ENCODE measurements at regions not wholly inside any gene's neighbourhood (a gene's known extent, or its start where the extent isn't known, plus 50 kb on each side); places are given as distances from the start of the nearest gene placed in this dataset.

DNA sequence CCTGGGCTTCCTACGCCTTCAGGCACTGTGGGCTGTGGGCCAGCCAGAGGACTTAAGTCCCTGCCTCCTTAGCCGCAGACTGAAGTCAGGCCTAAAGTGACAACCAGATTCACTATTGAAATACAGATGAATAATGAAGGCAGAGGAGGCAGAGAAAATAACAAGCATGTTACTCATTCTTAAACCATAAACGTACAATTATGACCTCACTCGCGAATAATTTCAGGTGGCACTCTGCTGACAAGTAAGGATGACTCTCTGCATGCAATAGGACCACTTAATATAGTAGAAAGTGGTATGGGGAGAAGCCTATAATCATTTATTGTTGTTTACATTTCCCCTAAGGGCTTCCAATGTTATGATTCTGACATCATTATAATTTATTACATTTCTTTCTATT is 409.2 kb upstream of the FGF13 start:
- 73% methylated on average over 5 of the region's 5 CpGs for WGBS
- TF ChIP-seq, protein P1, sequence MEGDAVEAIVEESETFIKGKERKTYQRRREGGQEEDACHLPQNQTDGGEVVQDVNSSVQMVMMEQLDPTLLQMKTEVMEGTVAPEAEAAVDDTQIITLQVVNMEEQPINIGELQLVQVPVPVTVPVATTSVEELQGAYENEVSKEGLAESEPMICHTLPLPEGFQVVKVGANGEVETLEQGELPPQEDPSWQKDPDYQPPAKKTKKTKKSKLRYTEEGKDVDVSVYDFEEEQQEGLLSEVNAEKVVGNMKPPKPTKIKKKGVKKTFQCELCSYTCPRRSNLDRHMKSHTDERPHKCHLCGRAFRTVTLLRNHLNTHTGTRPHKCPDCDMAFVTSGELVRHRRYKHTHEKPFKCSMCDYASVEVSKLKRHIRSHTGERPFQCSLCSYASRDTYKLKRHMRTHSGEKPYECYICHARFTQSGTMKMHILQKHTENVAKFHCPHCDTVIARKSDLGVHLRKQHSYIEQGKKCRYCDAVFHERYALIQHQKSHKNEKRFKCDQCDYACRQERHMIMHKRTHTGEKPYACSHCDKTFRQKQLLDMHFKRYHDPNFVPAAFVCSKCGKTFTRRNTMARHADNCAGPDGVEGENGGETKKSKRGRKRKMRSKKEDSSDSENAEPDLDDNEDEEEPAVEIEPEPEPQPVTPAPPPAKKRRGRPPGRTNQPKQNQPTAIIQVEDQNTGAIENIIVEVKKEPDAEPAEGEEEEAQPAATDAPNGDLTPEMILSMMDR (IDR thresholded peaks at IDR 0.05) = no peak
- TF ChIP-seq EP300 (IDR thresholded peaks at IDR 0.05) (no peak), POLR2AphosphoS5 (IDR thresholded peaks at IDR 0.05) (no peak), POLR2A (IDR thresholded peaks at IDR 0.05) (no peak)
- no peaks in the 10 kb centered on the region for H3K9me3 ChIP-seq
- no peak overlapping the region for H3K4me3 ChIP-seq
- H3K27ac ChIP-seq = no peak overlapping the region
- H3K36me3 ChIP-seq = no peaks in the 10 kb centered on the region
- no peaks in the 10 kb centered on the region for H3K27me3 ChIP-seq
- DNase-seq (ENCODE audit: low spot score in 2 of 2) = no peak
- no peaks in the 10 kb centered on the region for H3K4me1 ChIP-seq

DNA sequence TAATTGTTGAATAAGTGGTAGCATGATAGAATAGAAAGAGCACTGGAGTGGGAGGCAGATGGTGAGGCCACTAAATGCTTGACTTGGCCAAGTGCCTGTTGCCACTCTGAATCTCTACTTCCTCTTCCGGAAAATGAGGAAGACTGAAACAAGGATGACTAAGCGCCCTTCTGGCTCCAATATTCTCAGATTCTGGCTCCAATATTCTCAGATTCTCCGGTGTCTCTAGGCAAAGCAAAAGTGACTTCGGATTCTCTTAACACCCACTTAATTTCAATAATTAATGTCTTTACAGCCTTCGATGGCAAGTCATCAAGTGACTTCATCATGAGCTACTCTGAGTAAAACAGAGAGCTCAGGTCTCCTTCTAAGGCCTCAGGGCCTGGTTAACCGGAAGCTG is 402.2 kb upstream of the FGF13 start:
- Histone ChIP-seq H3K27me3 (no peaks in the 10 kb centered on the region), H3K27ac (no peak overlapping the region), H3K36me3 (no peaks in the 10 kb centered on the region), H3K4me1 (no peaks in the 10 kb centered on the region), H3K4me3 (no peak overlapping the region), H3K9me3 (no peaks in the 10 kb centered on the region)
- WGBS = 62% methylated on average over 6 of the region's 6 CpGs
- DNase-seq (ENCODE audit: low spot score in 2 of 2) = no peak
- TF ChIP-seq EP300 (IDR thresholded peaks at IDR 0.05) (no peak), POLR2AphosphoS5 (IDR thresholded peaks at IDR 0.05) (no peak), POLR2A (IDR thresholded peaks at IDR 0.05) (no peak)
- TF ChIP-seq, protein P1 (IDR thresholded peaks at IDR 0.05) = no peak

DNA sequence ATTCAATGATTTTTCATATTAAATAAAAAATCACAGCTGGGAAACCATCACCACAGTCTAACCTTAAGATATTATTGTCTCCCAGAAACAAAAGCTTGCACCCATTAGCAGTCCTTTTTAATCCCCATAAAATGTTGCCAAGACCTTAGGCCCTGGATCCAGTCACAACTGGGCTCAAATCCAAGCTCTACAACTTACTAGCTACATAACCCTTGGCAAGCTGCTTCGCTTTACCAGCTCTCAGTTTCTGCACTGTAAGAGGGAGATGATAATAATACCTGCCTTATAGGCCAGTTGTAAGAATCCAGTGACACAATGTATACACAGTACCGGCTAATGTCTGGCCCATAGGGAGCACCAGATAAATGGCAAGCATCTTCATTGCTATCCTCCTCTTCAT is 400.9 kb upstream of the FGF13 start:
- DNase-seq (ENCODE audit: low spot score in 2 of 2) = no peak
- no peak overlapping the region for H3K27ac ChIP-seq
- 59% methylated on average over 2 of the region's 2 CpGs for WGBS
- no peak overlapping the region for H3K4me3 ChIP-seq
- no peaks in the 10 kb centered on the region for H3K9me3 ChIP-seq
- no peak for TF ChIP-seq POLR2A (IDR thresholded peaks at IDR 0.05)
- TF ChIP-seq, protein P1 (IDR thresholded peaks at IDR 0.05) = no peak
- no peaks in the 10 kb centered on the region for H3K4me1 ChIP-seq
- H3K27me3 ChIP-seq = no peaks in the 10 kb centered on the region
- H3K36me3 ChIP-seq = no peaks in the 10 kb centered on the region

DNA sequence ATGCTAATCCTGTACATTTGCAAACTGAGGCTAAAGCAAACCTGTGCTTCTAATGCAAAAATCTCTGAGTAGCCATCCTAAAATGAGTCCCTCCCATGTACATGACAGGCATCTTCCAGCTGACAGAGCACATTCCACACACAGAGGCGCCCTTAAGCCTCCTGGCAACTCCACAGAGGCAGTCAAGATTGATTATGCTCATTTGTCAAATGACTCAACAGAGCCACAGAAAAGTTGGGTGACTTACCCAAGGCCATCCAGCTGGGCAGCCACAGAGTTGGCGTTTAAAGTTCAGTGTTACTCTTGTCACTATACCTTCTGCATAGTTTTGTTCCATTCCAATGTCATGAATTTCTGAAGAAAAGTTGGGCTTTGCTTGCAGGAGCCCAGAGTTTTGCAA is 394.6 kb upstream of the FGF13 start:
- 51% methylated on average over 2 of the region's 2 CpGs for WGBS
- Histone ChIP-seq H3K4me3 (no peak overlapping the region), H3K27me3 (no peaks in the 10 kb centered on the region), H3K27ac (no peak overlapping the region), H3K36me3 (no peaks in the 10 kb centered on the region), H3K4me1 (no peaks in the 10 kb centered on the region), H3K9me3 (no peaks in the 10 kb centered on the region)
- TF ChIP-seq, protein P1 (IDR thresholded peaks at IDR 0.05) = no peak
- TF ChIP-seq POLR2A (IDR thresholded peaks at IDR 0.05) = no peak
- no peak for TF ChIP-seq POLR2AphosphoS5 (IDR thresholded peaks at IDR 0.05)
- TF ChIP-seq EP300 (IDR thresholded peaks at IDR 0.05) = no peak
- no peak for DNase-seq (ENCODE audit: low spot score in 2 of 2)

DNA sequence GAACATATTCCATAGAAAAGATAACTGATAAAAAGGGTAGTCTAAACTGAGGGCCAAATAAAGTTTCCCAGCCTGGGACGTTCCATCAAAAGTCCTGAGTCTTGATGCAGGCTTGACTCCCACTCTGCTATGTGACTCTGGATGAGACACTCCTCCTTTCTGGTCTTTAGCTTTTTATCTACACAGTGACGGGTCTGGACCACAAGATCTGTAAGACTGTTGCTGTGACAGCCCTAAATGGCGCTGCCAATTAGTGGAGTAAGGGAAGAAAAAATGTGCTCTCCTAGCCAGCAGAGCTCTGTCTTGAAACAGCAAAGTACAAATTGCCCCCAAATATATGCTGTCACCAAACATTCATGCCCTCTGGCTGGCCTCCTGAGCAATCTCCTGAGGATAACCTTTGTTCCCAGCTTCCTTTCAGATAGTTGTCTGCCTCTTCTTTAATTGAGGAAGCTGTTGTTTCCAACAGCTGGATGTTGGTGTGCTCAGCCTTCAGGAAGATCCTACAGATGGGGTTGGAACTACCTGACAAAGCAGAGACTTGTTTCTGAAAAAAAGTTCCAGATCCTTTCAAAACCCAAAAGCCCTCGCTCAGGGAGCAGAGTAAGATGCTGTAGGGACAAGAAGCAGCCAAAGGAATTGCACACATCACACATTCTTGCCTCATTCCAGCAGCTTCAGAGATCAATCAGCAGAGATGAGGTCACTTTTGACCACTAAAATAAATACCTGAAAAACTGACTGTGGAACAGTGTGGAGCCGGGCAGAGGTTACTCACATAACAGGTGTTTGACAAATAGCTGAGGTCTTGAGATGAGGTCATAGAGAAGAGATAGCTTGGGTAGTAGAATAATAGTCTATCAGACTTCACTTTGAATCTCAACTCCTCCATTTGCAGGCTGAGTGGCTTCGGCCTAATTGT is 383.4 kb upstream of the FGF13 start:
- H3K27ac ChIP-seq = no peak overlapping the region
- H3K27me3 ChIP-seq = no peaks in the 10 kb centered on the region
- TF ChIP-seq POLR2A (IDR thresholded peaks at IDR 0.05) (no peak), EP300 (IDR thresholded peaks at IDR 0.05) (no peak)
- TF ChIP-seq, protein P1 (IDR thresholded peaks at IDR 0.05) = no peak
- DNase-seq (ENCODE audit: low spot score in 2 of 2) = no peak
- H3K4me3 ChIP-seq = no peak overlapping the region
- H3K9me3 ChIP-seq = no peaks in the 10 kb centered on the region
- H3K36me3 ChIP-seq = no peaks in the 10 kb centered on the region
- 70% methylated on average over 6 of the region's 6 CpGs for WGBS
- H3K4me1 ChIP-seq = no peaks in the 10 kb centered on the region
